ENCODE measurements at regions not wholly inside any gene's neighbourhood (a gene's known extent, or its start where the extent isn't known, plus 50 kb on each side); places are given as distances from the start of the nearest gene placed in this dataset.

GRCh38 chr2:4576075-4576474 lies 872.7 kb downstream of the DCDC2C start:
- no peak for DNase-seq (ENCODE audit: low spot score)

DNA sequence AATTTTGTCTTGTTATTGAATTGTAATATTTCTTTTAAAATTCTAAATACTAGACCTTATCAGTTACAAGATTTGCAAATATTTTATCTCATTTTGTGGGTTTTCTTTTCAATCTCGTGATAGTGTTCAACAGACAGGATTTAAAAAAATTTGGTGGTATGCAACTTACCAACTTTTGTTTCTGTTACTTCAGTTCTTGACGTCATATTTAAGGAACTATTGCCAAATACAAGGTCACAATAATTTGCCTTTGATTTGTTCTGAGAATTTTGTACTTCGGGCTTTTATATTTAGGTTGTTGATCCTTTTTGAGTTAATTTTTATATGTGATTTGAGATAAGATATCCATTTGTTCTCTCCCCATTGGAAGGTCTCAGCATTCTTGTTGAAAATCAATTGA lies 876.6 kb downstream of the DCDC2C start:
- DNase-seq (ENCODE audit: low spot score): no peak

GRCh38 chr2:4585057-4585635 lies 881.8 kb downstream of the DCDC2C start:
- DNase-seq (ENCODE audit: low spot score): no peak

DNA sequence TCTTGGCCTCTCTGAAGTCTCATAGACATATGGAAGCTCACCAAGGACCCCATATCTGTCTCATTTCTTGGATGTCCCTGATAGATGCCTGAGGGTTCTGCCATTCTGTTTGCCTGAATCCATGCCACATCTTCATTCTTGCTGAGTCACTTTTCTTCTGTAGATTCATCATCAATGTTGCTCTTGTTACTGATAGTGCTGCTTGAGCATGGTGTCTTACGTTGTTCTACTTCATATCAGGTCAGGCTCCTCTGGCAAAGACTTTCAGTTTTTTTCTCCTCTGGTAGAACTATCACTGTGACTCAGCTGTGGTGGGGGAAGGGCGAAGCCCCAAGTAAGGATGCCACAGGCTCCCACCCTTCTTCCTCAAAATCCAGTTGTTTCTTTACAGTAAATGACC lies 885.2 kb downstream of the DCDC2C start:
- no peak for DNase-seq (ENCODE audit: low spot score)

- DNase-seq (ENCODE audit: low spot score): no peak
Observed at GRCh38 chr2:4591261-4591660, 887.9 kb downstream of the DCDC2C start.

- DNase-seq (ENCODE audit: low spot score): no peak
Observed at GRCh38 chr2:4597400-4597799, 894.0 kb downstream of the DCDC2C start.

- no peak for DNase-seq (ENCODE audit: low spot score)
Observed at GRCh38 chr2:4604767-4605166, 901.4 kb downstream of the DCDC2C start.

DNA sequence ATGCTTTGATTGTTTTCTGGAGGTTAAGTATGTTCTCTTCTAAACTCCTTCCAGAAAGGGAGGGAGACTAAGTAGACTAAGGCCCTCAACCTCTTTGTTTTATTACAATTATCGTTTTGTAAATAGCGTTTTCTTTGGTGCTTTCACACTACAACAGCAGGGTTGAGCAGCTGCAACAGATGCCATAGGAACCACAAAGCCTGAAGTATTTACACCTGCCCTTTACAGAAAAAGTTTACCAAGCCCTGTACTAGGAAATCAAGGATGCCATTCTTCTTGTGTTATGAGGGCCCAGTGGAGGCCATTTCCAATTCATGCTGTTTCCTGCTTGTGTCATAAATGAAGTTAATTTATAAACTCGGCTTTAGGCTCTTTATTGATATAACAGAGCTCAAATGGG lies 914.8 kb downstream of the DCDC2C start:
- DNase-seq (ENCODE audit: low spot score): peak; percentile 1

DNA sequence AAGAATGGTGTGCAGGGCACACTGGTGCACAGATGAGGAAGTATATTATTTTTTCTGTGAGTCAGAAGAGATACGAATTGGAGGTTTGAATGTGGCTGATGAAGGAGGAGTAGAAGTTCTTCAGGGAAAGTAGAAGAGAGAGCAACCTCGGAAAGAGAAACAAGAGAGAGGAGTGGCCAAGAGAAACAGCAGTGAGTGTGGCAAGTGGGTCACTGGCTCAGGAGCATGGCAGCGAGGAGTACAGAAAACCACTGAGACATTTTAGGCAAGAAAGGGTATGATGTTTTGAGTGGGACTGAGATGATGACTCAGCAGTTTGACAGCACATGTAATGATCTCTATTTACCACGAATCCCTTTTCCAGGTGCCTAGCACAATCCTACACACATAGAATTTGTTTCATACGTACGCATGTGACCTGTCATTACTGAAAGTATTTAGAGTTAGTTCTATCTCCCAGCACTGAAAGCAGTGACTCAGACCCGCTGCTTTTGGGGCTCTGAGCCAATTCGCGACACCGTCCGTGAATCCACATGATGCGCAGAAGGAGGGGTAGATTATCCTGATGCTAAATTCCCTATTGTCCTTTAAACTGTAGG lies 915.4 kb downstream of the DCDC2C start:
- DNase-seq (ENCODE audit: low spot score): peak; percentile 1

- no peak for DNase-seq (ENCODE audit: low spot score)
Observed at GRCh38 chr2:4628998-4629501, 925.7 kb downstream of the DCDC2C start.

- DNase-seq (ENCODE audit: low spot score): no peak
Observed at GRCh38 chr2:4635289-4635688, 931.9 kb downstream of the DCDC2C start.

DNA sequence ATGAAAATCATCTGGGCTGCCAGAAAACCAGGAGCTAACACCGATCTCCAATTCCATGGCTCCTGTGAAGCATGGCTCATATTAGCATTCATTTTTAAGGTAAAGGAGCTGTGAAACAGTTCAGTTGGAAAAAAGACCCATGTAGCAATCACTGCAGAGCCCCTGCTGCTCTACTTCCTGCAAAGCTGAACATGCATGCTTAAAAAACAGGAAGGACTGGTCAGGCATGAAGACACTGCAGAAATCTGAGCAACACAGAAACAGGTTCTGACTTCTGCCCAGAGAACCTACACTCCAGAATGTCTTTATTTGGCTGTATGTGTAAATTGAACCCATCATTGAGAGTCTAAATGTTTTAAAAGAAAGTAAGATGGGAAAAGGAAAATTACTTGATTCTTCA lies 950.6 kb downstream of the DCDC2C start:
- DNase-seq (ENCODE audit: low spot score): no peak

GRCh38 chr2:4656326-4656725 lies 953.0 kb downstream of the DCDC2C start:
- DNase-seq (ENCODE audit: low spot score): no peak

- peak; percentile 13 for DNase-seq (ENCODE audit: low spot score)
Observed at GRCh38 chr2:4662161-4662779, 958.9 kb downstream of the DCDC2C start.

DNA sequence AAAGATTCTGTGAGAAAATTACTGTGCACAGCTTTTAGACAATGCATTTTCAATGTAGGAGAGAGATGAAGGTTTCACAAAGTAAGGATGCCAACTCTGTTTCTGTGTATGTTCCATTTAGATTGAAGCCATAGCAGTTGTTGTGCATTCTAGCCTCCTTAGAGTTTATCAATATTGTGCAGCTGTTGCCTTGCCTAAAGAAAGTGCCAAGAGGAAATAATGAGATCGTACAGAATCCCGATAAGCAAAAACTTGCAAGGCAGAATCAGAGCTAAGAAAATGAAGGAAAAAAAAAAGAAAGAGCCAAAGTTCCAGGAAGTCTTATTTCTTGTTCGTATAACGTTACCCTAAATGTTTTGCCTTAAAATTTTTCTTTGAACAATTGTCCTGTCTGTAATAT lies 965.0 kb downstream of the DCDC2C start:
- DNase-seq (ENCODE audit: low spot score): no peak

GRCh38 chr2:4670331-4670730 lies 967.0 kb downstream of the DCDC2C start:
- no peak for DNase-seq (ENCODE audit: low spot score)

DNA sequence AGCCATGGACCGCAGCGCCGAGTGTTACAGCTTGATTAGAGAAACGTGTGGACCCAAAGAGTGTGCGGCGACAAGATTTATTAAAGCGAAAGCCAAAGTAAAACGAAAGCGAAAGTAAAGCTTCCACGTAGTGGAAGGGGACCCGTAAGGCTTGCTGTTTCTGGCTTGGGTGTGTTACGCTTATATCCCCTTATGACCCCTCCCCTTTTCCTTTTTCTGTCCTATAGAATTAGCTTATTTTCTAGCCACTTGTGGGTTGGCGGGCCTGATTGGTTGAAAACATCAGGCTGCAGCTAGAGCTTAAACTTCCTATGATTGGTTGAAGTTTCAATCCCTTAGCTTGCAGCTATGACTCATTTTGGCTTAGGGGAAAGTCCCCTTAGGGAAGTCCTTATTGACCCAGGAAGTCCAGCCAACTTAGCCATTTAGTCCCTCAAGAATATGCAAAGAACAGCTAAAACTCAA lies 969.7 kb downstream of the DCDC2C start:
- peak; percentile 41 for DNase-seq (ENCODE audit: low spot score)

GRCh38 chr2:4674007-4674406 lies 970.6 kb downstream of the DCDC2C start:
- DNase-seq (ENCODE audit: low spot score): peak; percentile 6

- no peak for DNase-seq (ENCODE audit: low spot score)
Observed at GRCh38 chr2:4675295-4675694, 971.9 kb downstream of the DCDC2C start.

DNA sequence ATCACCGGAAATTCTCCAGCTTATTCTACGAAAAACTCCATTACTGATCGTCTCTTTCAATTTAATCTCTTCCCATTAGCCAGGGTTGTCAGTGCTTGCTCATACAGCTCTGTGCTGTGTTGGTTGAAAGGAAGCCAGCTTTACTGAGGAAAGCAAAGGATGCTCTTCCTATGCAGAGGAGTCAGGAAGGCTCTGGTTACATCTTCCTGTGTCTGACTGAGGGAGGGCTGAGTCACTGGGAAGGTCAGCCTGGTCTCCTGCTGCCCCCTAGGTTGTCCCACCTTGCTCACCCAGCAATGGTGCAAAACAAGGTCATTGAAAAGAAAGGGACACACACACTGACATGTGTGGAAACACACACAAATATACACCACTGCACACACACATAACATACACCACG lies 975.6 kb downstream of the DCDC2C start:
- no peak for DNase-seq (ENCODE audit: low spot score)

GRCh38 chr2:4679391-4679790 lies 976.0 kb downstream of the DCDC2C start:
- no peak for DNase-seq (ENCODE audit: low spot score)

GRCh38 chr2:4684921-4685320 lies 981.5 kb downstream of the DCDC2C start:
- DNase-seq (ENCODE audit: low spot score): no peak

DNA sequence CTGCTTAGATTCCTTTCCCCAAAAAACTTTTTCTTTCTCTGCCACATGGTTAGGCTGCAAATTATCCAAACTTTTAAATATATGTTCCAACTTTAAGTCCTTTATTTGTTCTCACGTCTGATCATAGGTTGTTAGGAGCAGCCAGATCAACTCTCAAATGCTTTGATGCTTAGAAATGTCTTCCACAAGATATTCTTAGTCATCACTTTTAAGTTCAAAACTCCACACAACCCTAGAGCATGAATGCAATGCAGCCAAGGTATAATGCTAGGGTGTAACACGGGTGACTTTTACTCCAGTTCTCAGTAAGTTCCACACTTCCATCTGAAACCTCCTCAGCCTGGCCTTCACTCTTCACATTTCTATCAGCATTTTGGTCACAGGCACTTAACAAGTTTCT lies 987.5 kb downstream of the DCDC2C start:
- no peak for DNase-seq (ENCODE audit: low spot score)

GRCh38 chr2:4693266-4693665 lies 989.9 kb downstream of the DCDC2C start:
- DNase-seq (ENCODE audit: low spot score): peak; percentile 43
